ENCODE measurements at regions not wholly inside any gene's neighbourhood (a gene's known extent, or its start where the extent isn't known, plus 50 kb on each side); places are given as distances from the start of the nearest gene placed in this dataset.

DNA sequence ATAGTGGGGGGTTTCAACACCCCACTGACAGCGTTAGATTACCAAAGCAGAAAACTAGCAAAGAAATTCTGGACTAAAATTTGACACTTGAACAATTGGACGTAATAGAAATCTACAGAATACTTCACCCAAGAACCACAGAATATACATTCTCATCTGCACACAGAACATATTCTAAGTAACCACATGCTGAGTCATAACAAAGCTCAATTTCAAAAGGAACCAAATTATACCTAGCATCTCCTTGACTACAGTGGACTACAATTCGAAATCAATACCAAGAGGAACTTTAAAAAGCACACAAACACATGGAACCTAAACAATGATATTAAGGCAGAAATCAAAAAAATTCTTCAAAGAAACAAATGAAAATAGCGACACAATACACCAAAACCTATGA, 871.6 kb upstream of the MDGA2 start:
- no peak for DNase-seq

GRCh38 chr14:48537600-48537999, 862.2 kb upstream of the MDGA2 start:
- no peak for DNase-seq

- DNase-seq, result no peak
These were observed 860.9 kb upstream of the MDGA2 start for GRCh38 chr14:48536318-48536717.

GRCh38 chr14:48527832-48528231, 852.4 kb upstream of the MDGA2 start:
- DNase-seq, result no peak

DNA sequence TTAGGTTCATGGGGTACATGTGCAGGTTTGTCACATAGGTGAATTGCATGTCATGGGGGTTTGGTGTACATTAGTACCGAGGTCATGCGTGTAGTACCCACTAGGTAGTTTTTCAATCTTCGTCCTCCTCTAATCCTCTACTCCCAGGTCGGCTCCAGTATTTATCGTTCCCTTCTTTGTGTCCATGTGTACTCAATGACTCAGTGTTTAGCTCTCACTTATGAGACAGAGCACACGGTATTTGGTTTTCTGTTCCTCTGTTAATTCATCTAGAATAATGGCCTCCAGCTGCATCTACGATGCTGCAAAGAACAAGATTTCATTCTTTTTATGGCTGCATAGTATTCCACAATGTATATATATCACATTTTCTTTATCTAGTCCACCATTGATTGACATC, 850.9 kb upstream of the MDGA2 start:
- DNase-seq, result no peak

DNA sequence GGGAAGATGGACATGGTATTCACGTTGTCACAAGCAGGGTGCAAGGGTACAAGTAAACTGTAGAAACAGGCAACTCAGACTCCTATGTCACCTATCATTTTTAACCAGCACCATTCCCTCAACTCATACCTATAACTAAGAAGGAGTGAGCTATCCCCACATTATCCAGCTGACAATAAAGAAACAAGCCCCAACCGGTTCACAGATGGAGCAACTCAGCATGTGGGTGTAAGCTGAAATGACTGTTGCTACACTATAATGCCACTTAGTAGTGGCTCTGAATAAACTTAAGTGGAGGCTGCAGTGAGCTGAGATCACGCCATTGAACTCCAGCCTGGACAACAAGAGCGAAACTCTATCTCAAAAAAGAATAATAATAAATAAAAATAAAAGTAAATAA, 829.5 kb upstream of the MDGA2 start:
- DNase-seq, result no peak

- no peak for DNase-seq
These were observed 815.4 kb upstream of the MDGA2 start for GRCh38 chr14:48490756-48491155.

DNA sequence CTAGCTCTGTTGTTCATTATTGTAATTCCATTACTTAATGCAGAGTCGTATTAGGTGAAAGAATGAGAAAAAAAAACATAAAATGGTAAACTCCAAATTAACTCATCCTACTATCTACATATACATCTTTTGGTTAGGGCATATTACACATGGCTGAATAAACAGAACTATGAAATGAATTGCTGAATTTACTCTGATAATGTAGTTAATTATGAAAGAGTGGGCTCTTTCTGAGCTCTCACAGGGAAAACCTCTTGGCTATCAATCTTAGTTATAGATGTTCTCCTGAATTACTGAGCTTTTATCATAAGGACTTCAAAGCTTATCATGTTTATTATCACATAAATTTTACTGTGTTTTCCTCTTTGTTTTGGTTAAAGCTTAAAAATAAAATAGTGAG, 798.5 kb upstream of the MDGA2 start:
- no peak for DNase-seq

DNA sequence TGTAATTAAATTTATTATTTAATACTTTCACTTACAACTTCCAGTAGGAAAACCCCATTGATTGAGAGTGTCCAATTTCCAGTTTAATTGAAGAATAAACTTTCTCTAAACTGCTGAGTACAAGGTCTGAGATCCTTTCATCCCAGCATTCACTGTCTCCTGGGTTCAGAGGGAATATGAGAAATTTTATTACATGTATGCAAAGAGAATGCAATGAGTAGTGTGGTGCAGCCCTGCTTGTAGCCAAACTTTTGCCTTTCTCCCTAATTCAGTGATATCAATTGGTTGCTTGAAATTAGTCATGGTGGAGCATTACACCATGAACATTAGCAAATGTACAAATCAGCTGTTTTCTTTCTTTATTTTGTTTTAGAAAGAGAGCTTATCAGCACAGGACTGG, 780.6 kb upstream of the MDGA2 start:
- no peak for DNase-seq

DNA sequence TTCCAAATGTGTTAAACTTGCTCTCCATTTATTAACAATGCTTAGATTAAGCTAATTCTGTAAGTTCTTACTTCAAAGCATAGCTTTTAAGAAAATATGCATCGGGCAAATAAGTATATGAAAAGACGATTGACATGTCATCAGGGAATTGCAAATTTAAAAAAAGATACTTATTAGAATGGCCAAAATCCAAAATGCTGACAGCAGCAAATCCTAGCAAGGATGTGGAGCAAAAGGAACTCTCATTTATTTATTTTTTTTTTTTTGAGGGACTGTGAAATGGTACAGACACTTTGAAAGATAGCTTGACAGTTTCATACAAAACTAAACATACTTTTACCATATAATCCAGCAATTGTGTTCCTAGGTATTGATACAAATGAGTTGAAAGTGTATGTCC, 779.5 kb upstream of the MDGA2 start:
- DNase-seq, result no peak

- DNase-seq, result no peak
These were observed 777.1 kb upstream of the MDGA2 start for GRCh38 chr14:48452437-48452995.

DNA sequence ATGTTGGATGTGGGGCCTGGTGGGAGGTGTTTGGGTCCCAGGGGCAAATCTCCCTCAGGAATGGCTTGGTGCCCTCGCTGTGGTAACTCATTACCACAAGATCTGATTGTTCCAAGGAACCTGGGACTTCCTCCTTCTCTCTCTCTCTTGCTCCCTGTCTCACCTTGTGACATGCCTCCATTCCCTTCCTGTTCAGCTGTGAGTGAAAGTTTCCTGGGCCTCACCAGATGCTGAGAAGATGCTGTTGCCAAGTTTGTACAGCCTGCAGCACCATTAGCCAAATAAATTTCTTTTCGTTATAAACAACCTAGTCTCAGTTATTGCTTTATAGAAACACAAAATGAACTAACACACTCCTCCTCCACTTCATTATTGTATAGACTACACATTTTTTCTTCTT, 759.8 kb upstream of the MDGA2 start:
- DNase-seq, result no peak

DNA sequence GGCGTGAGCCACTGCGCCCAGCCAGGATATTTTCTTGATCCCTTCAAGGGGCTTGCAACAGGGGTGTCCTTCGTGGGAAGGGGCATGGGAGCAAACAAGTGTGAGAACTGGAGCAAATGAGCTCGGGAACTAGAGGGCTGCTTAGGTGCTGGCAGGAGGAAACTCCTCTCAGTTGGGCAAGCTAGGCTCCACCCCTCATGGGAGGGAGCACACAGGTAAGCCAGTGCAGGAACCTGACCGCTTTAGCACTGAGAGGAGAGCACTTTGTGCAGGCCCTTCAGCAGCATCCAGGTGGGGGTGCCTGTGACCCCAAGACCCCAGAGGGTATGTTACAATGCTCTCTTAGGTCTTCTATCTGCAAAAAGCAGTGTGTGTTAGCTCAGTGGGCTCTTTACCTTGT, 755.4 kb upstream of the MDGA2 start:
- no peak for DNase-seq

- DNase-seq, result no peak
These were observed 754.1 kb upstream of the MDGA2 start for GRCh38 chr14:48429512-48429911.

- DNase-seq, result no peak
These were observed 742.5 kb upstream of the MDGA2 start for GRCh38 chr14:48417715-48418500.

DNA sequence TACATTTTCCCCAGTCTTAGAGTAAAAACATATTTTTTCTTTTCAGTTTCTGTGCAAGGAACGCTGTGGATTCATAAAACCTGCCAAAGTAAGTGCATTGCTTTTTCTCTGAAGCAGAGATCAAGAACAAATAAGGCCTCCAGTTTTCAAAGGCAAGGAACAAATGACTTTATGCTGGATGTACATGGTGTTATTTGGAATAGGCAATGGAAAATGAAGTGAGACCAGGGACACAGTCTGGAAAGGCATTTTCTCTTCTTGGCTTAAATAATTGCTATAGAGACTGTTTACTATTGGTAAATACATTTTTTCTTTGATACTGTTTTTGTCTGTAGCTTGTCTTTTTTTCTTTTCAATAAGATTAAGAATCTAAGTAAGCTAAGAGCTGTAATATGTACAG, 725.9 kb upstream of the MDGA2 start:
- DNase-seq, result no peak

DNA sequence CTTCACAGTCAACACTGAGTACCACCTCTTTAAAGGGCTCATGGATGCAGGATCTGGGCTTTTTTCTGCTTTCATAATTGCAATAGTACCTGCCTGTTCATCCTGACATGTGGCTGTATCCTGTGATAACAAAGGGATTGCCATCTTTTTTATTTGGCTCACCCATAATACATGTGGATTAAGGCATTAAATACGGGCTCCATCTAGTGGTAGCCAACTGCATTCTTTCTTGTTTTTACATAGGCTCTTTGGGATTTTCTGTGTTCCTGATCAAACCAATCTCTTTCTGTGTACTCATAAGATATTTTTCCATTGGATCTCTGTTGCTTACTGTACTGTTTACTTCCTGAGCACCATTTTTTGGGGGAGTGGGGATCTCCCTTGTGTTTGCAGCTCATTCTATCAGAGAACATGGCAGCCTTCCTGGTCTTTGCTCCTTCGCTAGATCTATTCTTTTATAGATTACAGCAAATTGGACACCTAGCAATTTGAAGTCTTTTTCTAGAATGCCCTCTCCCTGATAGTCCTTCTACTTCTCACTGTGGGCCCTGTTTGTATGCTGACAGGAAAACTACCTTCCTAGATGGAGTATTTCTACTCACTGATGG, 723.4 kb upstream of the MDGA2 start:
- peak; percentile 2 to 31 for DNase-seq

- no peak for DNase-seq
These were observed 716.3 kb upstream of the MDGA2 start for GRCh38 chr14:48391661-48392060.

GRCh38 chr14:48390346-48390745, 714.9 kb upstream of the MDGA2 start:
- DNase-seq, result no peak

DNA sequence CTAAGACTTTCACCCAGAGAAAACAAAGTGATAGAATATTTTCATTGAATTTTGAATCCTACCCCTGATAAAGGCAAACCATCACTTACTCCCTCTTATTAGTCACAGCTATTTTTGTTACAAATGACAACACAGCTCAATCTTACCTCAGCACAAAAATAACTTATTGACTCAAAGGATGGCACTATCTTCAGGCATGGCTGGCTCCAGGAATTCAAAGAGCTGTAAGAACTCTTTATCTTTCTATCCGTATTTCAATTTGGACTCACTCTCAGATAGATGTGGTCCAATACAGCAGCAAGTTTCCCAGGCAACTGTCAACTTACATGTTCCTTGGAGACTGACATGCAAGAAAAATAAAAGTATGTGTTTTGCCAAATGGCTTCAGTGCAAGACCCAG, 709.4 kb upstream of the MDGA2 start:
- no peak for DNase-seq

DNA sequence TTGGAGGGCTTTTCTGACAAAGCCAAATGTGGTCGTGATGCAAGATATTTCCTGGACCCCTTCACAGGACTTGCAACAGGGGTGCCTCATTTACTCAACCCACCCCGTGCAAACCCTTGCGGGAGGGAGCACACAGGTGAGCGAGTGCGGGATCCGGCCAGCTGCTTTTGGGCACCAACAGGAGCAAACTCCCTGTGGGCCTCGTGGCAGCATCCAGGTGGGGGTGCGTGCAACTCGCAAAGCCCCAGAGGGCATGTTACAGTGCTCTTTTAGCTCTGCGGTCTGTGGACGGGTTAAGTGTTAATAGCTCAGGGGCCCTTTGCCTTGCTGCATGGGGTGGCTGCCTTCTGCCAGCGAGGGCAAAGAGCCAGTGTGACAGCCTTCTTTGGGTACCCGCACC, 707.6 kb upstream of the MDGA2 start:
- no peak for DNase-seq

DNA sequence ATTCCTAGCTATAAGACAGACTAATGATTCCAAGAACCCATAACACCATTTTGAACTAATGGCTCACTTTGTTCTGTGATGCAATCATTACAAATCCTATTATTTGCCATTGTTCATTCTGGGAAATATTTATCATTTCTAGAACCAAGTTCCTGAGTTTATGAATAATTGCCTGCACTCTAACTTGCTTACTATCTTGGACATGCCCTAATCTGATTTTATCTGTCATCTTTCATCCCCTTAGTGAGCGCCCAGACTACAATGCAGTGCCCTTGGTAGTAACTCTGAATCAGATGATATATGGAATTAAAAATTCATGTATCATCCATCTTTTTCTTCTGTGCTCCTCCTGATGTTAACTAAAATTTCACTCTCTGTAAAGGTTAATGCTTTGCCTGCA, 703.1 kb upstream of the MDGA2 start:
- DNase-seq, result no peak

- DNase-seq, result no peak
These were observed 698.6 kb upstream of the MDGA2 start for GRCh38 chr14:48373981-48374380.

DNA sequence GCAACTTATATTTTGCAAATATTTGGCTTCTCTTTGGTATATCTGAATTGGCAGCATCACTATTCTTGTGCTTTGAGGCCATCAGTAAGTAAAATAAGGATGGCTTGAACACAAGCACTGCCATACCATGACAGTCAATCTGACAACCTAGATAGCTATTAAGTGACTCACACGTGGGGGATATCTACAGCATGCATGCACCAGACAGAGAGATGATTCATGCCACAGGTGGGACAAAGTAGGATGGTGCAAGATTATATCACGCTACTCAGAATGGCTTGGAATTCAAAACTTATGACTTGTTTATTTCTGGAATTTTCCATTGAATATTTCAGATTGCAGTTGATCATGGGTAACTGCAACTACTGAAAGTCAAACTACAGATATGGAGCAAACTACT, 675.6 kb upstream of the MDGA2 start:
- no peak for DNase-seq

DNA sequence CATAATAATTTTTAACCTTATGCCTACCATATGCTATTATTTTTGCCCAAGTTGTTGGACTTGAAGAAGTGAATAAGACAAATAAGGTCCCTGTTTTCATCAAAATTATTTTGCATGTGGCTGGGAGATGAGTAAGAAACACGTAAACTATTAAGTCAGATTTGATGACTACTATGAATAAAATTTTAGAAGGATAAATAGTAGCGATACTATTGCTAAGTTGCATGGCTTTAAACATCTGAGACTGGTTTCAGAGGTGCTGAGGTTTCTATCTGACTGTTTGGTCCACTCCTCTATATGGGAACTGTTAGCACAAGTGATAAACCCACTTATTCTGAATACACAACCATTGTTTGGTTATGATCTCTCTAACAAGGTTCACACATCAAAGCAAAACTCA, 674.3 kb upstream of the MDGA2 start:
- DNase-seq, result no peak
